GM12878 (cell line): ENCODE measurements at regions not wholly inside any gene's neighbourhood (a gene's known extent, or its start where the extent isn't known, plus 50 kb on each side); places are given as distances from the start of the nearest gene placed in this dataset.

Experiments used
- ATAC-seq: fragments of 200-7000 bp; cut with Tn5 transposase; 3 replicates; pipeline ENCODE4 v1.9.1; 2020; ENCODE audit warnings: mild to moderate bottlenecking, moderate library complexity
- BruUV-seq: library from RNA; stranded (reverse); fragments of 400-500 nt; replicated peaks from 2 replicates; lab custom pipeline; 2021; lab: Mats Ljungman, UMichigan
- CTCF ChIA-PET: fragments of 300-600 bp; sonication (Branson Sonifier 250); formaldehyde crosslinking; extraction: SDS; loops from one replicate; lab custom pipeline; 2021; ENCODE audit warnings: inconsistent platforms; lab: Yijun Ruan, JAX
- POLR2A ChIA-PET: fragments of 350-600 bp; formaldehyde crosslinking; extraction: SDS; loops from one replicate; lab custom pipeline; 2021; ENCODE audit warnings: inconsistent platforms; lab: Charles Lee
- RAD21 ChIA-PET: fragments of 300-600 bp; sonication (Branson Sonifier 250); formaldehyde crosslinking; loops from one replicate; lab custom pipeline; 2023; ENCODE audit warnings: antibody characterized with exemption; ENCODE audit not compliant: unreplicated experiment; lab: Charles Lee
- SMC1A ChIA-PET: fragments of 300-600 bp; sonication (Branson Sonifier 250); formaldehyde crosslinking; loops from one replicate; lab custom pipeline; 2023; ENCODE audit not compliant: unreplicated experiment, uncharacterized antibody; lab: Charles Lee
- DNase-seq: peaks from one replicate; pipeline ENCODE4 v3.0.0-alpha.2; 2011; ENCODE audit warnings: low read depth, low spot score
- FAIRE-seq: peaks from 3 replicates; lab custom pipeline; 2011; peaks lifted over from hg19 to GRCh38; lab: Jason Lieb, UNC
- H2AFZ ChIP-seq: 2 replicates; pipeline ENCODE4 v1.6.0; 2011; ENCODE audit warnings: low read depth, low read length, control low read depth; ENCODE audit not compliant: control insufficient read depth
- H3K27ac ChIP-seq: 2 replicates; pipeline ENCODE4 v1.5.1; 2011; ENCODE audit warnings: control low read depth; ENCODE audit not compliant: control insufficient read depth, insufficient read depth
- H3K27me3 ChIP-seq, 2 experiments: replicated peaks in 1 of 2; 2 replicates each; pipeline versions ENCODE4 v1.6.0 to v1.6.1; 2011; ENCODE audit warnings: low read length in 1 of 2; ENCODE audit not compliant: control insufficient read depth in 2 of 2, insufficient read depth in 2 of 2
- H3K36me3 ChIP-seq, 2 experiments: 2 replicates each; pipeline ENCODE4 v1.5.1; 2011; ENCODE audit warnings: low read length in 1 of 2; ENCODE audit not compliant: control insufficient read depth in 2 of 2, insufficient read depth in 2 of 2
- H3K4me1 ChIP-seq: 2 replicates; pipeline ENCODE4 v1.6.1; 2011; ENCODE audit warnings: mild to moderate bottlenecking, low read length, moderate library complexity, mixed read lengths; ENCODE audit not compliant: control insufficient read depth, insufficient read depth
- H3K4me2 ChIP-seq: 2 replicates; pipeline ENCODE4 v1.6.0; 2011; ENCODE audit warnings: control low read depth; ENCODE audit not compliant: control insufficient read depth, insufficient read depth
- H3K4me3 ChIP-seq: fragments of 200-600 bp; sonication (generic); 2 replicates; pipeline ENCODE4 v1.5.1; 2016
- H3K79me2 ChIP-seq: 2 replicates; pipeline ENCODE4 v1.6.0; 2011; ENCODE audit warnings: low read length; ENCODE audit not compliant: control insufficient read depth, insufficient read depth
- H3K9ac ChIP-seq: 2 replicates; pipeline ENCODE4 v1.8.0; 2011; ENCODE audit warnings: low read length, control low read depth, mixed read lengths; ENCODE audit not compliant: control insufficient read depth, insufficient read depth
- H3K9me3 ChIP-seq: replicated peaks from 3 replicates; pipeline ENCODE4 v1.5.1; 2011; ENCODE audit warnings: mild to moderate bottlenecking, low read length; ENCODE audit not compliant: control insufficient read depth, insufficient read depth
- H4K20me1 ChIP-seq: 2 replicates; pipeline ENCODE4 v1.6.0; 2011; ENCODE audit not compliant: control insufficient read depth, insufficient read depth
- CEBPB ChIP-seq, 2 experiments: fragments of 150-350 bp in 1 of 2; IDR thresholded peaks; 2 replicates each; pipeline ENCODE4 v1.6.1; 2012 to 2014; ENCODE audit warnings: low read depth in 2 of 2, low read length in 2 of 2, borderline replicate concordance in 1 of 2, inconsistent platforms in 1 of 2
- GATAD2B ChIP-seq: fragments of 450-650 bp; conservative IDR thresholded peaks from 2 replicates; pipeline ENCODE4 v1.6.1; 2017; ENCODE audit warnings: low read depth, mild to moderate bottlenecking, moderate library complexity
- HCFC1 ChIP-seq: fragments of 150-350 bp; IDR thresholded peaks from 2 replicates; pipeline ENCODE4 v1.6.1; 2014; ENCODE audit warnings: low read length
- JUND ChIP-seq: IDR thresholded peaks from 2 replicates; pipeline ENCODE4 v1.6.1; 2012; ENCODE audit warnings: low read depth, mild to moderate bottlenecking, low read length, improper control_type of control experiment, moderate library complexity
- NR2C1 ChIP-seq: fragments of 450-650 bp; IDR thresholded peaks from 2 replicates; pipeline ENCODE4 v1.6.1; 2017; ENCODE audit warnings: antibody characterized with exemption, mild to moderate bottlenecking, moderate library complexity
- NRF1 ChIP-seq: conservative IDR thresholded peaks from 2 replicates; pipeline ENCODE4 v1.6.1; 2011; ENCODE audit warnings: mild to moderate bottlenecking, low read depth, low read length, improper control_type of control experiment
- RAD51 ChIP-seq: fragments of 450-650 bp; IDR thresholded peaks from 2 replicates; pipeline ENCODE4 v1.6.1; 2016; ENCODE audit warnings: moderate library complexity, mild to moderate bottlenecking, inconsistent platforms
- RB1 ChIP-seq: fragments of 450-650 bp; formaldehyde crosslinking; IDR thresholded peaks from 2 replicates; pipeline ENCODE4 v1.6.1; 2017; ENCODE audit warnings: mild to moderate bottlenecking, borderline replicate concordance
- RCOR1 ChIP-seq: conservative IDR thresholded peaks from 2 replicates; pipeline ENCODE4 v1.6.1; 2012; ENCODE audit warnings: low read depth, low read length, improper control_type of control experiment
- SMAD5 ChIP-seq: IDR thresholded peaks from 2 replicates; pipeline ENCODE4 v1.6.1; 2016; ENCODE audit warnings: antibody characterized with exemption, low read depth
- WGBS: methylation state at CpG from one replicate; pipeline ENCODE4 v1.1.6; 2016; ENCODE audit warnings: low lambda C conversion rate; ENCODE audit not compliant: insufficient replicate concordance, insufficient coverage; ENCODE audit errors: missing lambda C conversion rate; 5-methylcytosine and 5-hydroxymethylcytosine counted together
- in situ Hi-C: fragments of 300-500 bp; cut with MboI; formaldehyde crosslinking; loops from 9 replicates; pipeline ENCODE4 v1.14.3; 2018; ENCODE audit warnings: mixed read lengths
- intact Hi-C: fragments of 100-400 bp; cut with micrococcal nuclease; formaldehyde crosslinking; loops from one replicate; pipeline ENCODE4 v1.14.2; 2022; ENCODE audit not compliant: unreplicated experiment
- TF ChIP-seq, protein P1 (sequence below): fragments of 450-650 bp; conservative IDR thresholded peaks from 2 replicates; pipeline ENCODE4 v1.6.1; 2017; ENCODE audit warnings: mild to moderate bottlenecking, moderate library complexity
- TF ChIP-seq, protein P2 (sequence below): fragments of 450-650 bp; IDR thresholded peaks from 2 replicates; pipeline ENCODE4 v1.6.1; 2017; ENCODE audit warnings: mild to moderate bottlenecking, moderate library complexity
- TF ChIP-seq, protein P3 (sequence below): fragments of 450-650 bp; IDR thresholded peaks from 2 replicates; pipeline ENCODE4 v1.6.1; 2017; ENCODE audit warnings: mild to moderate bottlenecking, moderate library complexity
- TF ChIP-seq, protein P4 (sequence below): fragments of 450-650 bp; IDR thresholded peaks from 2 replicates; pipeline ENCODE4 v1.6.1; 2017; ENCODE audit warnings: mild to moderate bottlenecking

DNA sequence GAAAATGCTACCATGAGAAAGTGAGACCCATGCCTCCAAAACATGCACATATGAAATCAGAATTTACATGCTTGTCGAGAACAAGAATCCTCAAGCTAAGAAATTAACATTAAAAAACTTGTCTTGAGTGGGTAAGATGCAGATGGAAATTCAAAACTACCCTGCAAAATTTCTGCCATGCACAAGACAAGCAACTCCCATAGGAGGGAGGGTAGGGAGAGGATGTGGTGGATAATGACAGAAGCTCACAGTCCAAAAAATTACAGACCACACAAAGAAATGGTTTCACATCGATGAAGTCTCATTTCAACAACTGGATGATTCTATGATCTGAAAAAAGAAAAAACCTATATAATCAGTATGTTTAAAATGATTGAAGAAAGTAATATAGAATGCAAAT lies 319.9 kb upstream of the PTGER4 start:
- 13% methylated on average over 2 of the region's 2 CpGs for WGBS
- ATAC-seq = no peak
- no peak overlapping the region for H3K9ac ChIP-seq
- H3K9me3 ChIP-seq = no peaks in the 10 kb centered on the region; the same call in 2 of the 3 replicates
- no peaks in the 10 kb centered on the region; the same call in 1 of the 2 replicates for H4K20me1 ChIP-seq
- H3K4me1 ChIP-seq = no peaks in the 10 kb centered on the region
- intact Hi-C loops (no loop called here), in situ Hi-C loops (no loop called here)
- BruUV-seq = no TSS peak
- H2AFZ ChIP-seq = no peak overlapping the region
- H3K36me3 ChIP-seq = no peaks in the 10 kb centered on the region
- no peaks in the 10 kb centered on the region for H3K79me2 ChIP-seq
- SMC1A ChIA-PET = no interaction called here
- H3K27ac ChIP-seq = no peak overlapping the region
- RAD21 ChIA-PET = no interaction called here
- no peak overlapping the region for H3K4me3 ChIP-seq
- no peaks in the 10 kb centered on the region for H3K27me3 ChIP-seq
- CTCF ChIA-PET = no interaction called here
- DNase-seq = no peak
- no peak overlapping the region for H3K4me2 ChIP-seq
- POLR2A ChIA-PET = no interaction called here
- FAIRE-seq = no peak
- TF ChIP-seq, protein P1, sequence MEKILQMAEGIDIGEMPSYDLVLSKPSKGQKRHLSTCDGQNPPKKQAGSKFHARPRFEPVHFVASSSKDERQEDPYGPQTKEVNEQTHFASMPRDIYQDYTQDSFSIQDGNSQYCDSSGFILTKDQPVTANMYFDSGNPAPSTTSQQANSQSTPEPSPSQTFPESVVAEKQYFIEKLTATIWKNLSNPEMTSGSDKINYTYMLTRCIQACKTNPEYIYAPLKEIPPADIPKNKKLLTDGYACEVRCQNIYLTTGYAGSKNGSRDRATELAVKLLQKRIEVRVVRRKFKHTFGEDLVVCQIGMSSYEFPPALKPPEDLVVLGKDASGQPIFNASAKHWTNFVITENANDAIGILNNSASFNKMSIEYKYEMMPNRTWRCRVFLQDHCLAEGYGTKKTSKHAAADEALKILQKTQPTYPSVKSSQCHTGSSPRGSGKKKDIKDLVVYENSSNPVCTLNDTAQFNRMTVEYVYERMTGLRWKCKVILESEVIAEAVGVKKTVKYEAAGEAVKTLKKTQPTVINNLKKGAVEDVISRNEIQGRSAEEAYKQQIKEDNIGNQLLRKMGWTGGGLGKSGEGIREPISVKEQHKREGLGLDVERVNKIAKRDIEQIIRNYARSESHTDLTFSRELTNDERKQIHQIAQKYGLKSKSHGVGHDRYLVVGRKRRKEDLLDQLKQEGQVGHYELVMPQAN = no peak
- TF ChIP-seq SMAD5 = no peak
- TF ChIP-seq RB1 = no peak
- no peak for TF ChIP-seq JUND
- TF ChIP-seq GATAD2B = no peak
- no peak for TF ChIP-seq RCOR1
- TF ChIP-seq NRF1 = no peak
- TF ChIP-seq, protein P2, sequence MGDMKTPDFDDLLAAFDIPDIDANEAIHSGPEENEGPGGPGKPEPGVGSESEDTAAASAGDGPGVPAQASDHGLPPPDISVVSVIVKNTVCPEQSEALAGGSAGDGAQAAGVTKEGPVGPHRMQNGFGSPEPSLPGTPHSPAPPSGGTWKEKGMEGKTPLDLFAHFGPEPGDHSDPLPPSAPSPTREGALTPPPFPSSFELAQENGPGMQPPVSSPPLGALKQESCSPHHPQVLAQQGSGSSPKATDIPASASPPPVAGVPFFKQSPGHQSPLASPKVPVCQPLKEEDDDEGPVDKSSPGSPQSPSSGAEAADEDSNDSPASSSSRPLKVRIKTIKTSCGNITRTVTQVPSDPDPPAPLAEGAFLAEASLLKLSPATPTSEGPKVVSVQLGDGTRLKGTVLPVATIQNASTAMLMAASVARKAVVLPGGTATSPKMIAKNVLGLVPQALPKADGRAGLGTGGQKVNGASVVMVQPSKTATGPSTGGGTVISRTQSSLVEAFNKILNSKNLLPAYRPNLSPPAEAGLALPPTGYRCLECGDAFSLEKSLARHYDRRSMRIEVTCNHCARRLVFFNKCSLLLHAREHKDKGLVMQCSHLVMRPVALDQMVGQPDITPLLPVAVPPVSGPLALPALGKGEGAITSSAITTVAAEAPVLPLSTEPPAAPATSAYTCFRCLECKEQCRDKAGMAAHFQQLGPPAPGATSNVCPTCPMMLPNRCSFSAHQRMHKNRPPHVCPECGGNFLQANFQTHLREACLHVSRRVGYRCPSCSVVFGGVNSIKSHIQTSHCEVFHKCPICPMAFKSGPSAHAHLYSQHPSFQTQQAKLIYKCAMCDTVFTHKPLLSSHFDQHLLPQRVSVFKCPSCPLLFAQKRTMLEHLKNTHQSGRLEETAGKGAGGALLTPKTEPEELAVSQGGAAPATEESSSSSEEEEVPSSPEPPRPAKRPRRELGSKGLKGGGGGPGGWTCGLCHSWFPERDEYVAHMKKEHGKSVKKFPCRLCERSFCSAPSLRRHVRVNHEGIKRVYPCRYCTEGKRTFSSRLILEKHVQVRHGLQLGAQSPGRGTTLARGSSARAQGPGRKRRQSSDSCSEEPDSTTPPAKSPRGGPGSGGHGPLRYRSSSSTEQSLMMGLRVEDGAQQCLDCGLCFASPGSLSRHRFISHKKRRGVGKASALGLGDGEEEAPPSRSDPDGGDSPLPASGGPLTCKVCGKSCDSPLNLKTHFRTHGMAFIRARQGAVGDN = no peak
- no peak for TF ChIP-seq RAD51
- TF ChIP-seq NR2C1 = no peak
- TF ChIP-seq HCFC1 = no peak
- TF ChIP-seq, protein P3, sequence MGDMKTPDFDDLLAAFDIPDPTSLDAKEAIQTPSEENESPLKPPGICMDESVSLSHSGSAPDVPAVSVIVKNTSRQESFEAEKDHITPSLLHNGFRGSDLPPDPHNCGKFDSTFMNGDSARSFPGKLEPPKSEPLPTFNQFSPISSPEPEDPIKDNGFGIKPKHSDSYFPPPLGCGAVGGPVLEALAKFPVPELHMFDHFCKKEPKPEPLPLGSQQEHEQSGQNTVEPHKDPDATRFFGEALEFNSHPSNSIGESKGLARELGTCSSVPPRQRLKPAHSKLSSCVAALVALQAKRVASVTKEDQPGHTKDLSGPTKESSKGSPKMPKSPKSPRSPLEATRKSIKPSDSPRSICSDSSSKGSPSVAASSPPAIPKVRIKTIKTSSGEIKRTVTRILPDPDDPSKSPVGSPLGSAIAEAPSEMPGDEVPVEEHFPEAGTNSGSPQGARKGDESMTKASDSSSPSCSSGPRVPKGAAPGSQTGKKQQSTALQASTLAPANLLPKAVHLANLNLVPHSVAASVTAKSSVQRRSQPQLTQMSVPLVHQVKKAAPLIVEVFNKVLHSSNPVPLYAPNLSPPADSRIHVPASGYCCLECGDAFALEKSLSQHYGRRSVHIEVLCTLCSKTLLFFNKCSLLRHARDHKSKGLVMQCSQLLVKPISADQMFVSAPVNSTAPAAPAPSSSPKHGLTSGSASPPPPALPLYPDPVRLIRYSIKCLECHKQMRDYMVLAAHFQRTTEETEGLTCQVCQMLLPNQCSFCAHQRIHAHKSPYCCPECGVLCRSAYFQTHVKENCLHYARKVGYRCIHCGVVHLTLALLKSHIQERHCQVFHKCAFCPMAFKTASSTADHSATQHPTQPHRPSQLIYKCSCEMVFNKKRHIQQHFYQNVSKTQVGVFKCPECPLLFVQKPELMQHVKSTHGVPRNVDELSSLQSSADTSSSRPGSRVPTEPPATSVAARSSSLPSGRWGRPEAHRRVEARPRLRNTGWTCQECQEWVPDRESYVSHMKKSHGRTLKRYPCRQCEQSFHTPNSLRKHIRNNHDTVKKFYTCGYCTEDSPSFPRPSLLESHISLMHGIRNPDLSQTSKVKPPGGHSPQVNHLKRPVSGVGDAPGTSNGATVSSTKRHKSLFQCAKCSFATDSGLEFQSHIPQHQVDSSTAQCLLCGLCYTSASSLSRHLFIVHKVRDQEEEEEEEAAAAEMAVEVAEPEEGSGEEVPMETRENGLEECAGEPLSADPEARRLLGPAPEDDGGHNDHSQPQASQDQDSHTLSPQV = no peak
- TF ChIP-seq, protein P4, sequence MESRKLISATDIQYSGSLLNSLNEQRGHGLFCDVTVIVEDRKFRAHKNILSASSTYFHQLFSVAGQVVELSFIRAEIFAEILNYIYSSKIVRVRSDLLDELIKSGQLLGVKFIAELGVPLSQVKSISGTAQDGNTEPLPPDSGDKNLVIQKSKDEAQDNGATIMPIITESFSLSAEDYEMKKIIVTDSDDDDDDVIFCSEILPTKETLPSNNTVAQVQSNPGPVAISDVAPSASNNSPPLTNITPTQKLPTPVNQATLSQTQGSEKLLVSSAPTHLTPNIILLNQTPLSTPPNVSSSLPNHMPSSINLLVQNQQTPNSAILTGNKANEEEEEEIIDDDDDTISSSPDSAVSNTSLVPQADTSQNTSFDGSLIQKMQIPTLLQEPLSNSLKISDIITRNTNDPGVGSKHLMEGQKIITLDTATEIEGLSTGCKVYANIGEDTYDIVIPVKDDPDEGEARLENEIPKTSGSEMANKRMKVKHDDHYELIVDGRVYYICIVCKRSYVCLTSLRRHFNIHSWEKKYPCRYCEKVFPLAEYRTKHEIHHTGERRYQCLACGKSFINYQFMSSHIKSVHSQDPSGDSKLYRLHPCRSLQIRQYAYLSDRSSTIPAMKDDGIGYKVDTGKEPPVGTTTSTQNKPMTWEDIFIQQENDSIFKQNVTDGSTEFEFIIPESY = no peak
- TF ChIP-seq CEBPB (IDR thresholded peaks at IDR 0.05; ENCODE audit: borderline replicate concordance in 1 of 2, low read depth in 2 of 2, low read length in 2 of 2) = no peak
